ENCODE measurements at regions not wholly inside any gene's neighbourhood (a gene's known extent, or its start where the extent isn't known, plus 50 kb on each side); places are given as distances from the start of the nearest gene placed in this dataset.

DNA sequence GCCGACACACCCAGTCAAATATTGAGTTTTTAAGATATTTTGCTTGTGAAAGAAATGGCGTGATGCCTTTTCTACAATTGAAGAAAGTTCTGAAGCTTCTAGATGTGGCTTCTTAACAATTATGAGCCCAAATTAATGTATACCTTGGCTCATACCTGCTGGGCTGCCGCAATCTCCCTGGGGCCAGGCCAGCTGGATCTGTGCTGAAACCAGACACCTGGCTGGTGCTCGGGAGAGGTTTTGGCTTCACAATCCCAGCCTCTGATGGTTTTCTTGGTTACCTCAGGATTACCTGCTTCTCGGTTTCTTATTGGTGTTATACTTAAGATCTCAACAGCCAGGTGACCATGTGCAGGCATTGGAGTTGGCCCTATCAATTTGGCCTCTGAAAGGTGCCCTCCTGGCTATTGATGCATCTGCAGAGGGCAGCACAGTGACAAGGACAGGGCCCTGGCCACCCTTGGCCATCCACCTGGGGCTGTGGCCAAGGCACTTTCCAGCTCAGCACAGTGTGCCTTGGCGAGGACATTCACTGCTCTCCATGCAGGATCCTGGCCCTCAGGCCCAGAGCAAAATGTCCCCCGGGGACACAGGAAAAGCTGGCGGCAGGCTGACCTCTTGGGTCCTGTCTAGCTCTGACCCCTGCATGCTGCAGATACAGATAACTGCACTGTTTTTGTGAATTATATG lies 305.0 kb downstream of the ZNF536 start:
- no peak for TF ChIP-seq FOXJ3 (CRISPR knock-in tag; IDR thresholded peaks at IDR 0.05; ENCODE audit: borderline replicate concordance)
- TF ChIP-seq, protein P1, sequence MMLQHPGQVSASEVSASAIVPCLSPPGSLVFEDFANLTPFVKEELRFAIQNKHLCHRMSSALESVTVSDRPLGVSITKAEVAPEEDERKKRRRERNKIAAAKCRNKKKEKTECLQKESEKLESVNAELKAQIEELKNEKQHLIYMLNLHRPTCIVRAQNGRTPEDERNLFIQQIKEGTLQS (CRISPR knock-in tag; conservative IDR thresholded peaks at IDR 0.05): no peak
- TF ChIP-seq, protein P2, sequence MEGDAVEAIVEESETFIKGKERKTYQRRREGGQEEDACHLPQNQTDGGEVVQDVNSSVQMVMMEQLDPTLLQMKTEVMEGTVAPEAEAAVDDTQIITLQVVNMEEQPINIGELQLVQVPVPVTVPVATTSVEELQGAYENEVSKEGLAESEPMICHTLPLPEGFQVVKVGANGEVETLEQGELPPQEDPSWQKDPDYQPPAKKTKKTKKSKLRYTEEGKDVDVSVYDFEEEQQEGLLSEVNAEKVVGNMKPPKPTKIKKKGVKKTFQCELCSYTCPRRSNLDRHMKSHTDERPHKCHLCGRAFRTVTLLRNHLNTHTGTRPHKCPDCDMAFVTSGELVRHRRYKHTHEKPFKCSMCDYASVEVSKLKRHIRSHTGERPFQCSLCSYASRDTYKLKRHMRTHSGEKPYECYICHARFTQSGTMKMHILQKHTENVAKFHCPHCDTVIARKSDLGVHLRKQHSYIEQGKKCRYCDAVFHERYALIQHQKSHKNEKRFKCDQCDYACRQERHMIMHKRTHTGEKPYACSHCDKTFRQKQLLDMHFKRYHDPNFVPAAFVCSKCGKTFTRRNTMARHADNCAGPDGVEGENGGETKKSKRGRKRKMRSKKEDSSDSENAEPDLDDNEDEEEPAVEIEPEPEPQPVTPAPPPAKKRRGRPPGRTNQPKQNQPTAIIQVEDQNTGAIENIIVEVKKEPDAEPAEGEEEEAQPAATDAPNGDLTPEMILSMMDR (IDR thresholded peaks at IDR 0.05): no peak
